Fibroblast of the aortic adventitia (primary cell): ENCODE measurements at regions not wholly inside any gene's neighbourhood (a gene's known extent, or its start where the extent isn't known, plus 50 kb on each side); places are given as distances from the start of the nearest gene placed in this dataset.
"Not testable (repeated sequence)": the region's sequence is repeated elsewhere in the genome, so short reads cannot be mapped to it uniquely, and the experiment has no call there.

Experiments
- DNase-seq: peaks from one replicate; pipeline ENCODE4 v3.0.0-alpha.2; 2010; ENCODE audit warnings: low read depth
- H3K4me3 ChIP-seq: 2 replicates; pipeline ENCODE4 v1.5.1; 2011; ENCODE audit warnings: low read depth, mild to moderate bottlenecking, control low read depth, low read length, moderate library complexity
- CTCF ChIP-seq: IDR thresholded peaks from 2 replicates; pipeline ENCODE4 v1.5.1; 2011; ENCODE audit warnings: mild to moderate bottlenecking, low read length, control low read depth, inconsistent platforms; ENCODE audit not compliant: insufficient read depth

- no peak for DNase-seq
- TF ChIP-seq CTCF: no peak
- no peak overlapping the region for H3K4me3 ChIP-seq
These were observed 168.4 kb downstream of the RASEF start for GRCh38 chr9:82894548-82894947.

GRCh38 chr9:82894961-82895821 is 167.8 kb downstream of the RASEF start:
- no peak overlapping the region for H3K4me3 ChIP-seq
- no peak for TF ChIP-seq CTCF
- DNase-seq: no peak

DNA sequence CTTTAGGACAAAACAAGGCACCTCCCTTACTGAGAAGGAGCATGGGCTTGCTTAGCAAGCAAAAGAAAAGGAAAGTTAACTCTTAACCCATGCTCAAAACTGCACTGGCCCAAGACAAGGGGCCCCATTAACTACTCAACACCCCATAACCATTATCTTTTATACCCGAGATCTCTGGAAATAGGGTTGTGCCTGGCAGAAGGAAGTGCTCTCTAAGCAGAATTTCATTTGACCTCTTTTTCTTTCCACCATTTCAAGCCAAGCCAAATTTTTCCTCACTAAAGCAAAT is 167.2 kb downstream of the RASEF start:
- TF ChIP-seq CTCF: no peak
- no peak overlapping the region for H3K4me3 ChIP-seq
- no peak for DNase-seq

- DNase-seq: no peak
- H3K4me3 ChIP-seq: no peak overlapping the region
- TF ChIP-seq CTCF: no peak
These were observed 159.4 kb downstream of the RASEF start for GRCh38 chr9:82903503-82903902.

- no peak for TF ChIP-seq CTCF
- no peak for DNase-seq
- no peak overlapping the region for H3K4me3 ChIP-seq
These were observed 150.9 kb downstream of the RASEF start for GRCh38 chr9:82911996-82912395.

DNA sequence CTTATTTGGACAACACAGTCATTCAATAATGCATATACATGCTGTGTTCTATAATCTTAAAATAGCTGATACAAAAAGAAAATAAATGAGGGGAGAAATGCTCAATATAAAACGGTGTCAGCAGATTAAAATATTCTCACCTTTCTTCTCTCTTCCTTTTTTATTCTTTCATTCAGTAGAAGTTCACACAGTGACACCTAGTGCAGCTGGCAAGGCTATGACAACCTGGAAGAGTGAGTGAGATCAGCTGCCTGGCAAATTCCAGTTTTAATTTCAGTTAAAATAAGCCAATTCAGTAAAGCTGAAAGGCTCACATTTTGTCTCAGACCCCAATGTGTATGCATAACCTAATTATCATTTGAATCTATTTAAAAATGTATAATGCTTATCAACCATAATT is 150.3 kb downstream of the RASEF start:
- no peak for TF ChIP-seq CTCF
- H3K4me3 ChIP-seq: no peak overlapping the region
- no peak for DNase-seq

DNA sequence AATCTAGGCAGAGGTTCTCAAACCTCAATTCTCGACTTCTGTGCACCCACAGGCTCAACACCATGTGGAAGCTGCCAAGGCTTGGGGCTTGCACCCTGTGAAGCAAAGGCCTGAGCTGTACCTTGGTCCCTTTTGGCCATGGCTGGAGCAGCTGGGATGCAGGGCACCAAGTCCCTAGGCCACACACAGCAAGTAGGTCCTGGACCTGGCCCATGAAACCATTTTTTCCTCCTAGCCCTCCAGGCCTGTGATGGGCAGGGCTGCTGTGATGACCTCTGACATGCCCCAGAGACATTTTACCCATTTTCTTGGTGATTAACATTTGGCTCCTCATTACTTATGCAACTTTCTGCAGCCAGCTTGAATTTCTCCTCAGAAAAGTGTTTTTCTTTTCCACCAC is 146.7 kb downstream of the RASEF start:
- H3K4me3 ChIP-seq, DNase-seq: not testable (repeated sequence)
